ENCODE measurements at regions not wholly inside any gene's neighbourhood (a gene's known extent, or its start where the extent isn't known, plus 50 kb on each side); places are given as distances from the start of the nearest gene placed in this dataset.

DNA sequence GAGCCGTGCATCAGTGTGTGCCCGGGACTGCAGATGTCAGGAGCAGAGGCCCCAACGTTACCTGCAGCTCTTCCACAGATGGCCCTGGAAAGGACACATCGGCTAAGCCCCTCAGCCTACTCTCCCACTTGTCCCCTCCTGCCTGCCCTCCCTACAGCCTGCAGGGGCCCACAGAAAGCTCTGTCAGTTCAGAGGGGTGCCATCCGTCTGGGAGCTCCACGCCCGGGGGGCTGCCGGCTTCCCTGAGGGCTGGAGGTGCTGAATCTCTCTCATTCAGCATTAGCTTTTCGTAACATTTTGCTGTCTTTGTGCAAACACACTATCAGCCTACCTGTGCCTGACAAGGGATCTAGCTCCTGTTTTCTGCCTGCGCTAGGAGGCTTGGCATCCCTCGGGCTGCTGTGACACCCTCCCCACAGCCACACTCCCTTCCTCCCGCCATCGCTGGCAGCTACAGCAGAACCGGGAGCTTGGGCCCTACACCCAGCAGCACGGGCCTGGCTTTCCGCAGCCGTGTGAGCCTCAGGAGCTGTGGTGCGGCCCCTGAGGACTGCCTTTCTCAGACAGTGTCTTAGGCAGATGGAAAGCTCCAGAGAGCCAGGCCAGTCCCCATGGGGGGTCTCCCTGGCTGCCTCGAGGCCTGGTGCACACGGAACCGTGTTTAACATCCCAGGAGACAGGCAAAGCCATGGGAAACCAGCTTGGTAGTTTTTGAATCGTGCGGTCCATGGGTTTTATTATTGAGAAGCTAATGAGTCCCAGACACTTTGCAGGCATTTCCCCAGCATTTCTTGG is 198.3 kb upstream of the B3GAT1 start:
- no peak overlapping the region for H3K4me2 ChIP-seq (ENCODE audit: low read depth, low read length, poor library complexity, severe bottlenecking)
- peaks cover 20% of the 10 kb centered on the region; the same call in 1 of the 2 replicates for H3K9me3 ChIP-seq (ENCODE audit: insufficient read depth, low read depth, low read length)
- no peaks in the 10 kb centered on the region for H3K4me1 ChIP-seq (ENCODE audit: insufficient read depth, low read length, poor library complexity, severe bottlenecking)
- no peaks in the 10 kb centered on the region for H4K20me1 ChIP-seq (ENCODE audit: insufficient read depth, low read length, poor library complexity, severe bottlenecking)
- H3K4me3 ChIP-seq (ENCODE audit: low read length, poor library complexity, severe bottlenecking) = no peak overlapping the region
- no peaks in the 10 kb centered on the region for H3K9me2 ChIP-seq (replicated peaks; ENCODE audit: low read depth, low read length)
- TF ChIP-seq, protein P1, sequence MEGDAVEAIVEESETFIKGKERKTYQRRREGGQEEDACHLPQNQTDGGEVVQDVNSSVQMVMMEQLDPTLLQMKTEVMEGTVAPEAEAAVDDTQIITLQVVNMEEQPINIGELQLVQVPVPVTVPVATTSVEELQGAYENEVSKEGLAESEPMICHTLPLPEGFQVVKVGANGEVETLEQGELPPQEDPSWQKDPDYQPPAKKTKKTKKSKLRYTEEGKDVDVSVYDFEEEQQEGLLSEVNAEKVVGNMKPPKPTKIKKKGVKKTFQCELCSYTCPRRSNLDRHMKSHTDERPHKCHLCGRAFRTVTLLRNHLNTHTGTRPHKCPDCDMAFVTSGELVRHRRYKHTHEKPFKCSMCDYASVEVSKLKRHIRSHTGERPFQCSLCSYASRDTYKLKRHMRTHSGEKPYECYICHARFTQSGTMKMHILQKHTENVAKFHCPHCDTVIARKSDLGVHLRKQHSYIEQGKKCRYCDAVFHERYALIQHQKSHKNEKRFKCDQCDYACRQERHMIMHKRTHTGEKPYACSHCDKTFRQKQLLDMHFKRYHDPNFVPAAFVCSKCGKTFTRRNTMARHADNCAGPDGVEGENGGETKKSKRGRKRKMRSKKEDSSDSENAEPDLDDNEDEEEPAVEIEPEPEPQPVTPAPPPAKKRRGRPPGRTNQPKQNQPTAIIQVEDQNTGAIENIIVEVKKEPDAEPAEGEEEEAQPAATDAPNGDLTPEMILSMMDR (conservative IDR thresholded peaks at IDR 0.05; ENCODE audit: low read length) = no peak
- no peak for TF ChIP-seq EZH2phosphoT487 (IDR thresholded peaks at IDR 0.05; ENCODE audit: borderline replicate concordance)
- H3K9ac ChIP-seq (ENCODE audit: low read depth, low read length, poor library complexity, severe bottlenecking) = no peak overlapping the region
- H3K36me3 ChIP-seq (ENCODE audit: insufficient read depth, low read length) = no peaks in the 10 kb centered on the region
- no peaks in the 10 kb centered on the region for H3F3A ChIP-seq (ENCODE audit: low read depth)
- no peaks in the 10 kb centered on the region for H3K79me2 ChIP-seq (ENCODE audit: insufficient read depth, low read length)
- H3K27me3 ChIP-seq (ENCODE audit: insufficient read depth, low read length, poor library complexity, severe bottlenecking) = no peaks in the 10 kb centered on the region
- no peak overlapping the region for H2AFZ ChIP-seq (ENCODE audit: low read length)

DNA sequence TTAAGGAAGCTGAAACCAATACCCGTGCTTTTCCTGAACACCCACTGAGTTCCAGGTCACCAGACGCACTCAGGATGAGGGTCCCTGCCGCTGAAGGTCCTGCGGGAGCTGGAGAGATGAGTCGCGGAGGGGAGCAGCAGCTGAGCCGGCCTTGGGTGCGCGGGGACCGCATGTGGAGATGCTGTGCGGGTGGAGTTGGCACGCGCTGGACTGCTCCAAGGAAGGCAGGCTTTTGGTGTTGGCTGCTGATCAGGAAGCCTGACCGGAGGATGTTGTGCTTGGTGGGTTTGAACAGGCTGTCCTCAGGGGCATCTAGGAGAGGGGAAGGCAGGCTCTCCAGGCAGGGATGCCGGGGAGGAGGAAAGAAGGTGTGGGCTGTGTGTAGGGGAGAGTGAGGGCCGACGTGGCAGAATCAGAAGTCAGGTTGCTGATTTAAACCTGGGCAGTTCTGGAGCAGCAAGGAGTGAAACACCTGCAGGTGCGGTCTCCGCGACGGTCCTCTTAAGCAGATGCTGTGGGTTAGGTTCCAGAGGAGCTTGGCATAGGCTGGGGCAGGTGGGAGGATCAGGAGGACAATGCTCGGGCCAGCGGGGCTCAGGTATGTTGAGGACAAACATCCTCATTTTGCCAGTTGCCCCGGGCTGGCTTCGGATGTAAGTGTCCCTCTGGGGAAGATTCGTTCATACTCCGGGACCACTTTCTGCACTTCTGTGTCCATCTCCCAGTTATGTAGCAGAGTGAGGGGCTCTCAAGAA is 197.5 kb upstream of the B3GAT1 start:
- Histone ChIP-seq H3K9ac (ENCODE audit: low read depth, low read length, poor library complexity, severe bottlenecking) (no peak overlapping the region), H3F3A (ENCODE audit: low read depth) (no peaks in the 10 kb centered on the region), H3K4me2 (ENCODE audit: low read depth, low read length, poor library complexity, severe bottlenecking) (no peak overlapping the region), H3K9me3 (ENCODE audit: insufficient read depth, low read depth, low read length) (peaks cover 25% of the 10 kb centered on the region; the same call in 1 of the 2 replicates), H2AFZ (ENCODE audit: low read length) (no peak overlapping the region), H4K20me1 (ENCODE audit: insufficient read depth, low read length, poor library complexity, severe bottlenecking) (no peaks in the 10 kb centered on the region), H3K4me3 (ENCODE audit: low read length, poor library complexity, severe bottlenecking) (no peak overlapping the region), H3K36me3 (ENCODE audit: insufficient read depth, low read length) (no peaks in the 10 kb centered on the region), H3K79me2 (ENCODE audit: insufficient read depth, low read length) (no peaks in the 10 kb centered on the region), H3K27me3 (ENCODE audit: insufficient read depth, low read length, poor library complexity, severe bottlenecking) (no peaks in the 10 kb centered on the region), H3K9me2 (replicated peaks; ENCODE audit: low read depth, low read length) (no peaks in the 10 kb centered on the region), H3K4me1 (ENCODE audit: insufficient read depth, low read length, poor library complexity, severe bottlenecking) (no peaks in the 10 kb centered on the region)
- TF ChIP-seq, protein P1 (conservative IDR thresholded peaks at IDR 0.05; ENCODE audit: low read length) = no peak
- no peak for TF ChIP-seq EZH2phosphoT487 (IDR thresholded peaks at IDR 0.05; ENCODE audit: borderline replicate concordance)

DNA sequence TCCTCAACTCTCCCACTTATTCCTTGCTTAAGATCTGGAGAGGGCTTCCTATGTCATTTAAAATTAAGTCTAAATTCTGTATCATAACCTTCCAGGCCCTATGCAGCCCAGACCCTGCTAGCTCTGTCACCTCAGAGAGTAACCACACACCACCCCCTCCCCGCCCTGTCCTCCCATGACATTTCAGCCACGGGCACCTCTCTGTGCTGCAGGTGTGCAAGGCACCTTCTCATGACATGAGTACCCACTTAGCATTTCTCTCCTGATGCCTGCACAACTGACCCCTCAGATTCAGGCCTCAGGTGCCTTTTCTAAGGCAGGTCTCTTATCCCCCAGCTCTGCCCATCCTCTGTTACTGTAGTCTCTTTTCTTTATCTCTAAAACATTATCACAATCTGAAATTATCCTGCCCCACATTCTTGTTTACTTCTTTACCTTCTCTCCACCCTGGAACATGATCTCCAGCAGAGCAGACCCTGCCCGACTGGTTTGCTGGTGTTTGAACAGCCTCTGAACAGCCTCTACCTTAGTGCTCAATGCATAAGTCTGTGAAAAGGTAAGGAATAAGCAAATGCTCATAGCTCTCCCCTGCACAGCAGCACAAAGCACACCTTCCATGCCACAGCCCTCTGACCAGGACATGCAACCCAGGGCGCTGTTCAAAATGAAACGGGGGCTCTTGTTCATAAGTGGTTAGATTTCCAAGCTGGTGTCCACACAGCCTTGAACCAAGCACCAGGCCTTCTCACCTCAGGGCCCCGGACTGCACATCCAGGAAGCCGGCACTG is 196.1 kb upstream of the B3GAT1 start:
- Histone ChIP-seq H3K4me2 (ENCODE audit: low read depth, low read length, poor library complexity, severe bottlenecking) (no peak overlapping the region), H3K9ac (ENCODE audit: low read depth, low read length, poor library complexity, severe bottlenecking) (no peak overlapping the region), H3K36me3 (ENCODE audit: insufficient read depth, low read length) (no peaks in the 10 kb centered on the region), H3K79me2 (ENCODE audit: insufficient read depth, low read length) (no peaks in the 10 kb centered on the region), H3K9me2 (replicated peaks; ENCODE audit: low read depth, low read length) (no peaks in the 10 kb centered on the region), H3F3A (ENCODE audit: low read depth) (no peaks in the 10 kb centered on the region), H3K4me3 (ENCODE audit: low read length, poor library complexity, severe bottlenecking) (no peak overlapping the region), H4K20me1 (ENCODE audit: insufficient read depth, low read length, poor library complexity, severe bottlenecking) (no peaks in the 10 kb centered on the region), H3K4me1 (ENCODE audit: insufficient read depth, low read length, poor library complexity, severe bottlenecking) (no peaks in the 10 kb centered on the region), H3K27me3 (ENCODE audit: insufficient read depth, low read length, poor library complexity, severe bottlenecking) (no peaks in the 10 kb centered on the region), H2AFZ (ENCODE audit: low read length) (no peak overlapping the region), H3K9me3 (ENCODE audit: insufficient read depth, low read depth, low read length) (peaks cover 15% of the 10 kb centered on the region; the same call in 1 of the 2 replicates)
- TF ChIP-seq, protein P1 (conservative IDR thresholded peaks at IDR 0.05; ENCODE audit: low read length) = no peak
- TF ChIP-seq EZH2phosphoT487 (IDR thresholded peaks at IDR 0.05; ENCODE audit: borderline replicate concordance) = no peak

Measured in Loucy (cell line).